ENCODE measurements at regions not wholly inside any gene's neighbourhood (a gene's known extent, or its start where the extent isn't known, plus 50 kb on each side); places are given as distances from the start of the nearest gene placed in this dataset.
A peak's percentile ranks its signal among the peaks of the same experiment; 100 is the strongest.

- POLR2A ChIA-PET (ENCODE audit: unreplicated experiment) = no interaction called here
- peaks cover 15% of the 10 kb centered on the region for H3K9me3 ChIP-seq (ENCODE audit: control insufficient read depth, insufficient read depth, low read length)
- intact Hi-C loops (cut with micrococcal nuclease) = no loop called here
- H2BK15ac ChIP-seq (ENCODE audit: low read depth, low read length) = no peak overlapping the region
- H4K20me1 ChIP-seq (ENCODE audit: insufficient read depth, low read length) = no peaks in the 10 kb centered on the region
- TF ChIP-seq BHLHE40 (IDR thresholded peaks at IDR 0.05; ENCODE audit: low read depth, low read length) (no peak), MXI1 (IDR thresholded peaks at IDR 0.05; ENCODE audit: borderline replicate concordance, low read depth, low read length) (no peak), RFX5 (IDR thresholded peaks at IDR 0.05; ENCODE audit: low read depth, low read length) (no peak), NFE2L2 (IDR thresholded peaks at IDR 0.05; ENCODE audit: low read depth, low read length) (no peak), ELK1 (IDR thresholded peaks at IDR 0.05; ENCODE audit: borderline replicate concordance, low read depth, low read length) (no peak)
- H2AFZ ChIP-seq (replicated peaks; ENCODE audit: low read length, poor library complexity) = peak overlapping the region; percentile 14
- H2BK20ac ChIP-seq (ENCODE audit: low read depth, low read length) = no peak overlapping the region
- no peak for ATAC-seq (ENCODE audit: low read depth)
- no peaks in the 10 kb centered on the region for H3K4me1 ChIP-seq (ENCODE audit: control insufficient read depth, insufficient read depth, low read length)
- H2AK5ac ChIP-seq (ENCODE audit: low read depth, low read length) = no peak overlapping the region
- no peak overlapping the region for H2BK5ac ChIP-seq (ENCODE audit: low read depth, low read length, poor library complexity, severe bottlenecking)
- H3K23ac ChIP-seq (ENCODE audit: low read depth, low read length) = no peak overlapping the region
- dilution Hi-C loops (cut with HindIII; ENCODE audit: low sequenced_read_pairs, unreplicated experiment) = no loop called here
- no peak overlapping the region for H2BK120ac ChIP-seq (ENCODE audit: low read depth, low read length)
- H3K9ac ChIP-seq (ENCODE audit: low read depth, low read length) = no peak overlapping the region
- no peaks in the 10 kb centered on the region for H3K36me3 ChIP-seq (ENCODE audit: control insufficient read depth, insufficient read depth, low read length)
- no peak overlapping the region for H3K4ac ChIP-seq (ENCODE audit: low read depth, low read length)
- no peaks in the 10 kb centered on the region for H3K79me1 ChIP-seq (ENCODE audit: low read depth in 1 of 2, low read length in 2 of 2)
- peak overlapping the region; percentile 61 for H2AK9ac ChIP-seq (replicated peaks; ENCODE audit: low read depth, low read length, poor library complexity)
- H3K56ac ChIP-seq (ENCODE audit: extremely low read depth, insufficient read depth, low read length) = no peak overlapping the region
- H3K4me3 ChIP-seq (ENCODE audit: insufficient read depth, low read depth, low read length) = no peak overlapping the region
- H4K8ac ChIP-seq (ENCODE audit: low read depth in 2 of 2, low read length in 2 of 2) = no peak overlapping the region
- WGBS, 2 experiments (ENCODE audit: extremely low coverage in 2 of 2, insufficient read length in 1 of 2) = no CpG with 5 or more reads among the region's 2 CpGs
- CTCF ChIA-PET = no interaction called here
- H3K14ac ChIP-seq (replicated peaks; ENCODE audit: low read depth, low read length) = no peak overlapping the region
- no peak overlapping the region for H3K18ac ChIP-seq (ENCODE audit: low read depth, low read length)
- no peak overlapping the region for H3K4me2 ChIP-seq (ENCODE audit: low read depth, low read length)
- BruUV-seq (replicated peaks) = no TSS peak
- H4K5ac ChIP-seq (ENCODE audit: low read depth, low read length) = no peak overlapping the region
- no peaks in the 10 kb centered on the region for H3K9me1 ChIP-seq (ENCODE audit: insufficient read depth, low read length)
- no peak overlapping the region for H4K91ac ChIP-seq (ENCODE audit: insufficient read depth, low read depth, low read length)
- no peak for DNase-seq
- in situ Hi-C loops (cut with MboI; ENCODE audit: low sequenced_read_pairs) = no loop called here
- no peak overlapping the region for H3K27ac ChIP-seq (ENCODE audit: insufficient read depth, low read length)
- no peaks in the 10 kb centered on the region for H3K27me3 ChIP-seq (ENCODE audit: control insufficient read depth, insufficient read depth, low read length)
These were observed 210.2 kb upstream of the DEFB112 start for GRCh38 chr6:50259903-50260302.
